ENCODE measurements at regions not wholly inside any gene's neighbourhood (a gene's known extent, or its start where the extent isn't known, plus 50 kb on each side); places are given as distances from the start of the nearest gene placed in this dataset.

GRCh38 chr2:64359171-64359891, 94.6 kb upstream of the LGALSL start:
- Histone ChIP-seq H3K36me3 (ENCODE audit: insufficient read depth, low read length) (no peaks in the 10 kb centered on the region), H3K9me3 (ENCODE audit: low read depth, low read length) (no peaks in the 10 kb centered on the region), H3K27ac (no peak overlapping the region), H3K9ac (ENCODE audit: insufficient read length) (no peak overlapping the region), H3K4me3 (no peak overlapping the region)
- TF ChIP-seq FOXP2 (optimal IDR thresholded peaks at IDR 0.05; ENCODE audit: control extremely low read depth, extremely low read length, insufficient read depth) (no peak), POLR2AphosphoS5 (IDR thresholded peaks at IDR 0.05; ENCODE audit: borderline replicate concordance, low read depth, low read length) (no peak), EZH2 (IDR thresholded peaks at IDR 0.05) (no peak)
- no peak for DNase-seq (ENCODE audit: low read depth, low spot score)

GRCh38 chr2:64359892-64360657, 93.9 kb upstream of the LGALSL start:
- no peak for TF ChIP-seq EZH2 (IDR thresholded peaks at IDR 0.05)
- no peak overlapping the region for H3K9ac ChIP-seq (ENCODE audit: insufficient read length)
- H3K9me3 ChIP-seq (ENCODE audit: low read depth, low read length) = no peaks in the 10 kb centered on the region
- no peak overlapping the region for H3K4me3 ChIP-seq
- H3K36me3 ChIP-seq (ENCODE audit: insufficient read depth, low read length) = no peaks in the 10 kb centered on the region
- no peak for DNase-seq (ENCODE audit: low read depth, low spot score)
- H3K27ac ChIP-seq = no peak overlapping the region

GRCh38 chr2:64361151-64361938, 92.6 kb upstream of the LGALSL start:
- H3K4me3 ChIP-seq = no peak overlapping the region
- H3K27ac ChIP-seq = no peak overlapping the region
- no peak for DNase-seq (ENCODE audit: low read depth, low spot score)

GRCh38 chr2:64362562-64363026, 91.4 kb upstream of the LGALSL start:
- Histone ChIP-seq H3K9me3 (ENCODE audit: low read depth, low read length) (no peaks in the 10 kb centered on the region), H3K36me3 (ENCODE audit: insufficient read depth, low read length) (no peaks in the 10 kb centered on the region), H3K27ac (no peak overlapping the region), H3K4me3 (no peak overlapping the region), H3K9ac (ENCODE audit: insufficient read length) (no peak overlapping the region)
- DNase-seq (ENCODE audit: low read depth, low spot score) = no peak
- no peak for TF ChIP-seq EZH2 (IDR thresholded peaks at IDR 0.05)
- no peak for TF ChIP-seq FOXP2 (optimal IDR thresholded peaks at IDR 0.05; ENCODE audit: control extremely low read depth, extremely low read length, insufficient read depth)
- TF ChIP-seq POLR2AphosphoS5 (IDR thresholded peaks at IDR 0.05; ENCODE audit: borderline replicate concordance, low read depth, low read length) = no peak

More at GRCh38 chr2:64361151-64361938, 92.6 kb upstream of the LGALSL start:
- Histone ChIP-seq H3K36me3 (ENCODE audit: insufficient read depth, low read length) (no peaks in the 10 kb centered on the region), H3K9ac (ENCODE audit: insufficient read length) (no peak overlapping the region), H3K9me3 (ENCODE audit: low read depth, low read length) (no peaks in the 10 kb centered on the region)
- TF ChIP-seq EZH2 (IDR thresholded peaks at IDR 0.05) = no peak
- TF ChIP-seq POLR2AphosphoS5 (IDR thresholded peaks at IDR 0.05; ENCODE audit: borderline replicate concordance, low read depth, low read length) = no peak
- TF ChIP-seq FOXP2 (optimal IDR thresholded peaks at IDR 0.05; ENCODE audit: control extremely low read depth, extremely low read length, insufficient read depth) = no peak

GRCh38 chr2:64363140-64363539, 90.8 kb upstream of the LGALSL start:
- Histone ChIP-seq H3K4me3 (no peak overlapping the region), H3K9me3 (ENCODE audit: low read depth, low read length) (no peaks in the 10 kb centered on the region), H3K27ac (no peak overlapping the region), H3K9ac (ENCODE audit: insufficient read length) (no peak overlapping the region), H3K36me3 (ENCODE audit: insufficient read depth, low read length) (no peaks in the 10 kb centered on the region)
- TF ChIP-seq FOXP2 (optimal IDR thresholded peaks at IDR 0.05; ENCODE audit: control extremely low read depth, extremely low read length, insufficient read depth) = no peak
- TF ChIP-seq POLR2AphosphoS5 (IDR thresholded peaks at IDR 0.05; ENCODE audit: borderline replicate concordance, low read depth, low read length) = no peak
- TF ChIP-seq EZH2 (IDR thresholded peaks at IDR 0.05) = no peak
- no peak for DNase-seq (ENCODE audit: low read depth, low spot score)

GRCh38 chr2:64363848-64364247, 90.1 kb upstream of the LGALSL start:
- H3K4me3 ChIP-seq = no peak overlapping the region

GRCh38 chr2:64367444-64368232, 86.3 kb upstream of the LGALSL start:
- Histone ChIP-seq H3K36me3 (ENCODE audit: insufficient read depth, low read length) (no peaks in the 10 kb centered on the region), H3K9ac (ENCODE audit: insufficient read length) (no peak overlapping the region), H3K4me3 (no peak overlapping the region), H3K9me3 (ENCODE audit: low read depth, low read length) (no peaks in the 10 kb centered on the region), H3K27ac (no peak overlapping the region)
- TF ChIP-seq EZH2 (IDR thresholded peaks at IDR 0.05) (no peak), FOXP2 (optimal IDR thresholded peaks at IDR 0.05; ENCODE audit: control extremely low read depth, extremely low read length, insufficient read depth) (no peak), POLR2AphosphoS5 (IDR thresholded peaks at IDR 0.05; ENCODE audit: borderline replicate concordance, low read depth, low read length) (no peak)
- DNase-seq (ENCODE audit: low read depth, low spot score) = no peak

More at GRCh38 chr2:64363848-64364247, 90.1 kb upstream of the LGALSL start:
- TF ChIP-seq EZH2 (IDR thresholded peaks at IDR 0.05) (no peak), POLR2AphosphoS5 (IDR thresholded peaks at IDR 0.05; ENCODE audit: borderline replicate concordance, low read depth, low read length) (no peak), FOXP2 (optimal IDR thresholded peaks at IDR 0.05; ENCODE audit: control extremely low read depth, extremely low read length, insufficient read depth) (no peak)
- Histone ChIP-seq H3K36me3 (ENCODE audit: insufficient read depth, low read length) (no peaks in the 10 kb centered on the region), H3K27ac (no peak overlapping the region), H3K9me3 (ENCODE audit: low read depth, low read length) (no peaks in the 10 kb centered on the region), H3K9ac (ENCODE audit: insufficient read length) (no peak overlapping the region)
- no peak for DNase-seq (ENCODE audit: low read depth, low spot score)
